ENCODE measurements at regions not wholly inside any gene's neighbourhood (a gene's known extent, or its start where the extent isn't known, plus 50 kb on each side); places are given as distances from the start of the nearest gene placed in this dataset.

- intact Hi-C loops (cut with DNase I) = no loop called here
- Histone ChIP-seq H3K27ac (no peak overlapping the region), H3K4me3 (no peak overlapping the region), H3K9me3 (no peaks in the 10 kb centered on the region), H3K4me1 (ENCODE audit: insufficient read depth) (no peaks in the 10 kb centered on the region), H3K27me3 (no peaks in the 10 kb centered on the region), H3K36me3 (no peaks in the 10 kb centered on the region)
- no peak for TF ChIP-seq POLR2A (IDR thresholded peaks at IDR 0.05)
- no peak for TF ChIP-seq EP300 (IDR thresholded peaks at IDR 0.05)
- no peak for TF ChIP-seq CTCF (IDR thresholded peaks at IDR 0.05)
- DNase-seq = no peak
- WGBS, 3 donors = 46 to 54% (median 49%) methylated on average over 7 of the region's 7 CpGs
Measured at GRCh38 chr10:131668903-131669302, 231.9 kb upstream of the PPP2R2D start.

DNA sequence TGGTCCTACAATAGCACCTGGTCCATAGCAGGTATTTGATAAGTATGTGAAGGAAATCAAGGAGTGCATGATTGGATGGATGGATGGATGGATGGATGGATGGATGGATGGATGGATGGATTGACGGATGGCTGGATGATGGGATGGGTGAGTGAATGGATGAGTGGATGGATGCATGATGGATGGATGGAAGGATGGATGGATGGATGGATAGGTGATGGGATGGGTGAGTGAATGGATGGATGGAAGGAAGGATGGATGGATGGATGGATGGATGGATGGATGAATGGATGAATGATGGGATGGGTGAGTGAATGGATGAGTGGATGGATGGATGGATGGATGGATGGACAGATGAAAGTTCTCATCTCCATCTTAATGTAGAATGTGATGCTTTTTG is 231.0 kb upstream of the PPP2R2D start:
- H3K27me3 ChIP-seq = no peaks in the 10 kb centered on the region
- H3K9me3 ChIP-seq = no peaks in the 10 kb centered on the region
- WGBS, 3 donors = 71 to 96% (median 95%) methylated on average over 1 of the region's 1 CpG
- no peaks in the 10 kb centered on the region for H3K36me3 ChIP-seq
- DNase-seq = no peak
- H3K4me3 ChIP-seq = no peak overlapping the region
- TF ChIP-seq POLR2A (IDR thresholded peaks at IDR 0.05) (no peak), EP300 (IDR thresholded peaks at IDR 0.05) (no peak), CTCF (IDR thresholded peaks at IDR 0.05) (no peak)
- H3K4me1 ChIP-seq (ENCODE audit: insufficient read depth) = no peaks in the 10 kb centered on the region
- intact Hi-C loops (cut with DNase I) = no loop called here
- no peak overlapping the region for H3K27ac ChIP-seq

GRCh38 chr10:131670341-131670740 is 230.5 kb upstream of the PPP2R2D start:
- WGBS, 3 donors = 67 to 77% (median 69%) methylated on average over 5 of the region's 5 CpGs
- Histone ChIP-seq H3K4me1 (ENCODE audit: insufficient read depth) (no peaks in the 10 kb centered on the region), H3K4me3 (no peak overlapping the region), H3K9me3 (no peaks in the 10 kb centered on the region), H3K36me3 (no peaks in the 10 kb centered on the region), H3K27me3 (no peaks in the 10 kb centered on the region), H3K27ac (no peak overlapping the region)
- TF ChIP-seq POLR2A (IDR thresholded peaks at IDR 0.05) (no peak), EP300 (IDR thresholded peaks at IDR 0.05) (no peak), CTCF (IDR thresholded peaks at IDR 0.05) (no peak)
- DNase-seq = no peak
- intact Hi-C loops (cut with DNase I) = no loop called here

DNA sequence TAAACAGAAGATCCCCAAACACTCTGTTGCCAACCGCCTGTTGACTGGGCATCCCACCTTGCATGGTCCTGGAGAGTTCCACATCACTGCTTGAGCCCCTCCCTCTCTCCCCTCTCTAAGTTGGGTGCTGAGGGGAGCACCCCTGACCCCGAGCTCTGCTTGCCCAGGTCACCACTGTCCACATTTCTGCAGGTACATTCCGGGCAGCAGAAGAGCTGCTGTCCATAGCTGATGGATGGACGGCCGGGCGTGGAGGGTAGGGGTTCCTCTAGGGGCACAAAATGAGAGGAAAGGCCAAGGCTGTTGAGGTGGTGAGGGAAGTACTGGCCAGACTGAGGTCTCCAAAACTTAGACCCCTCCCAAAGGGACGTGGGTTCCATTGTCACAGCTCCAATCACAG is 227.4 kb upstream of the PPP2R2D start:
- intact Hi-C loops (cut with DNase I) = no loop called here
- Histone ChIP-seq H3K27ac (no peak overlapping the region), H3K4me3 (no peak overlapping the region), H3K9me3 (no peaks in the 10 kb centered on the region), H3K27me3 (no peaks in the 10 kb centered on the region), H3K4me1 (ENCODE audit: insufficient read depth) (no peaks in the 10 kb centered on the region), H3K36me3 (no peaks in the 10 kb centered on the region)
- WGBS, 3 donors = 83 to 86% (median 85%) methylated on average over 7 of the region's 7 CpGs
- TF ChIP-seq EP300 (IDR thresholded peaks at IDR 0.05) (no peak), CTCF (IDR thresholded peaks at IDR 0.05) (no peak), POLR2A (IDR thresholded peaks at IDR 0.05) (no peak)
- DNase-seq = no peak

- H3K27ac ChIP-seq = no peak overlapping the region
- H3K4me3 ChIP-seq = no peak overlapping the region
- WGBS, 3 donors = 88 to 89% (median 88%) methylated on average over 9 of the region's 9 CpGs
- H3K9me3 ChIP-seq = no peaks in the 10 kb centered on the region
- H3K36me3 ChIP-seq = no peaks in the 10 kb centered on the region
- intact Hi-C loops (cut with DNase I) = no loop called here
- H3K4me1 ChIP-seq (ENCODE audit: insufficient read depth) = no peaks in the 10 kb centered on the region
- DNase-seq = no peak
- TF ChIP-seq CTCF (IDR thresholded peaks at IDR 0.05) (no peak), EP300 (IDR thresholded peaks at IDR 0.05) (no peak), POLR2A (IDR thresholded peaks at IDR 0.05) (no peak)
- no peaks in the 10 kb centered on the region for H3K27me3 ChIP-seq
Measured at GRCh38 chr10:131674130-131674529, 226.7 kb upstream of the PPP2R2D start.
